ENCODE measurements at regions not wholly inside any gene's neighbourhood (a gene's known extent, or its start where the extent isn't known, plus 50 kb on each side); places are given as distances from the start of the nearest gene placed in this dataset.

- no peak overlapping the region for H3K9ac ChIP-seq
- no peak overlapping the region for H3K27ac ChIP-seq
- peaks cover 0 to 9% (median 0%) of the 10 kb centered on the region in 11 experiments; a peak in 2 of 22 replicates for H3K9me3 ChIP-seq (replicated peaks in 1 of 11)
- H3K27me3 ChIP-seq: peaks cover 0 to 15% (median 0%) of the 10 kb centered on the region in 11 experiments; a peak in 5 of 22 replicates
- no peaks in the 10 kb centered on the region for H4K20me1 ChIP-seq
- H3K4me3 ChIP-seq: no peak overlapping the region
- peak overlapping the region in 2 of 11 experiments; percentile 16 to 24; a peak in 4 of 22 replicates for H3K4me2 ChIP-seq
- no peaks in the 10 kb centered on the region for H3K36me3 ChIP-seq
- no peak for TF ChIP-seq Cebpa-rat (IDR thresholded peaks at IDR 0.05)
- peaks cover 0 to 23% (median 3%) of the 10 kb centered on the region in 10 experiments; a peak in 5 of 20 replicates for H3K4me1 ChIP-seq
Measured at GRCh38 chr6:134532694-134533624, 215.0 kb upstream of the SGK1 start.

GRCh38 chr6:134531611-134532010, 213.7 kb upstream of the SGK1 start:
- Histone ChIP-seq H3K27me3 (peaks cover 0 to 21% (median 0%) of the 10 kb centered on the region in 11 experiments; a peak in 6 of 22 replicates), H3K4me3 (no peak overlapping the region), H3K36me3 (no peaks in the 10 kb centered on the region), H3K9ac (no peak overlapping the region), H4K20me1 (no peaks in the 10 kb centered on the region), H3K4me2 (0 out of 22 replicates have a peak overlapping the region, but pooled peaks of 1 of the 11 experiments have one; percentile 1), H3K4me1 (peaks cover 0 to 23% (median 3%) of the 10 kb centered on the region in 10 experiments; a peak in 5 of 20 replicates), H3K9me3 (replicated peaks in 1 of 11) (peaks cover 0 to 9% (median 0%) of the 10 kb centered on the region in 11 experiments; a peak in 2 of 22 replicates), H3K27ac (no peak overlapping the region)
- no peak for TF ChIP-seq Cebpa-rat (IDR thresholded peaks at IDR 0.05)

GRCh38 chr6:134531188-134531551, 213.3 kb upstream of the SGK1 start:
- peaks cover 0 to 23% (median 3%) of the 10 kb centered on the region in 10 experiments; a peak in 5 of 20 replicates for H3K4me1 ChIP-seq
- no peaks in the 10 kb centered on the region for H3K36me3 ChIP-seq
- H3K9ac ChIP-seq: no peak overlapping the region
- no peak overlapping the region for H3K27ac ChIP-seq
- peaks cover 0 to 21% (median 0%) of the 10 kb centered on the region in 11 experiments; a peak in 6 of 22 replicates for H3K27me3 ChIP-seq
- H3K4me3 ChIP-seq: no peak overlapping the region
- H3K4me2 ChIP-seq: no peak overlapping the region
- H4K20me1 ChIP-seq: no peaks in the 10 kb centered on the region
- TF ChIP-seq Cebpa-rat (IDR thresholded peaks at IDR 0.05): no peak
- peaks cover 0 to 9% (median 0%) of the 10 kb centered on the region in 11 experiments; a peak in 2 of 22 replicates for H3K9me3 ChIP-seq (replicated peaks in 1 of 11)

GRCh38 chr6:134529921-134530320, 212.0 kb upstream of the SGK1 start:
- Histone ChIP-seq H3K4me1 (peaks cover 0 to 23% (median 3%) of the 10 kb centered on the region in 10 experiments; a peak in 5 of 20 replicates), H3K36me3 (no peaks in the 10 kb centered on the region), H3K4me2 (peak overlapping the region in 4 of 11 experiments; percentile 4 to 41 (median 24); a peak in 5 of 22 replicates), H3K9me3 (replicated peaks in 1 of 11) (peaks cover 0 to 9% (median 0%) of the 10 kb centered on the region in 11 experiments; a peak in 2 of 22 replicates), H3K27me3 (peaks cover 0 to 21% (median 0%) of the 10 kb centered on the region in 11 experiments; a peak in 6 of 22 replicates), H3K9ac (no peak overlapping the region), H4K20me1 (no peaks in the 10 kb centered on the region), H3K27ac (peak overlapping the region in 2 of 11 experiments; percentile 17 to 36; a peak in 1 of 22 replicates), H3K4me3 (no peak overlapping the region)
- peak in 1 of 11 experiments; percentile 25; a peak in 3 of 22 replicates for TF ChIP-seq Cebpa-rat (IDR thresholded peaks at IDR 0.05)

- peak overlapping the region in 3 of 11 experiments; percentile 5 to 36 (median 17); a peak in 2 of 22 replicates for H3K27ac ChIP-seq
- no peak overlapping the region for H3K4me3 ChIP-seq
- H4K20me1 ChIP-seq: no peaks in the 10 kb centered on the region
- H3K4me2 ChIP-seq: peak overlapping the region in 3 of 11 experiments; percentile 14 to 41 (median 34); a peak in 3 of 22 replicates
- no peak for TF ChIP-seq Cebpa-rat (IDR thresholded peaks at IDR 0.05)
- peaks cover 0 to 21% (median 0%) of the 10 kb centered on the region in 11 experiments; a peak in 6 of 22 replicates for H3K27me3 ChIP-seq
- peaks cover 0 to 9% (median 0%) of the 10 kb centered on the region in 11 experiments; a peak in 2 of 22 replicates for H3K9me3 ChIP-seq (replicated peaks in 1 of 11)
- H3K36me3 ChIP-seq: no peaks in the 10 kb centered on the region
- no peak overlapping the region for H3K9ac ChIP-seq
- peaks cover 0 to 29% (median 3%) of the 10 kb centered on the region in 10 experiments; a peak in 5 of 20 replicates for H3K4me1 ChIP-seq
Measured at GRCh38 chr6:134529305-134529704, 211.4 kb upstream of the SGK1 start.

- TF ChIP-seq Cebpa-rat (IDR thresholded peaks at IDR 0.05): no peak
- Histone ChIP-seq H3K27me3 (peaks cover 0 to 21% (median 0%) of the 10 kb centered on the region in 11 experiments; a peak in 6 of 22 replicates), H3K4me2 (no peak overlapping the region), H3K4me1 (peaks cover 0 to 25% (median 3%) of the 10 kb centered on the region in 10 experiments; a peak in 5 of 20 replicates), H3K9ac (no peak overlapping the region), H3K27ac (no peak overlapping the region), H3K36me3 (no peaks in the 10 kb centered on the region), H3K4me3 (no peak overlapping the region), H3K9me3 (replicated peaks in 1 of 11) (0 out of 22 replicates have a peak, but pooled peaks cover 0 to 9% (median 0%) of the 10 kb centered on the region in 11 experiments), H4K20me1 (no peaks in the 10 kb centered on the region)
Measured at GRCh38 chr6:134527108-134527787, 209.3 kb upstream of the SGK1 start.

- H3K4me1 ChIP-seq: peaks cover 12 to 41% (median 17%) of the 10 kb centered on the region in 10 experiments
- H3K9ac ChIP-seq: no peak overlapping the region
- no peaks in the 10 kb centered on the region for H4K20me1 ChIP-seq
- 0 out of 22 replicates have a peak, but pooled peaks cover 0 to under 1% (median 0%) of the 10 kb centered on the region in 11 experiments for H3K9me3 ChIP-seq (replicated peaks in 1 of 11)
- H3K27me3 ChIP-seq: peaks cover 0 to 6% (median 0%) of the 10 kb centered on the region in 11 experiments; a peak in 2 of 22 replicates
- no peaks in the 10 kb centered on the region for H3K36me3 ChIP-seq
- peak overlapping the region in 1 of 11 experiments; percentile 35; a peak in 1 of 22 replicates for H3K4me2 ChIP-seq
- no peak overlapping the region for H3K4me3 ChIP-seq
- H3K27ac ChIP-seq: no peak overlapping the region
- TF ChIP-seq Cebpa-rat (IDR thresholded peaks at IDR 0.05): no peak
Measured at GRCh38 chr6:134525190-134525868, 207.4 kb upstream of the SGK1 start.
